Sigmoid colon (tissue), 3 donors: ENCODE measurements at regions not wholly inside any gene's neighbourhood (a gene's known extent, or its start where the extent isn't known, plus 50 kb on each side); places are given as distances from the start of the nearest gene placed in this dataset.
"Not testable (repeated sequence)": the region's sequence is repeated elsewhere in the genome, so short reads cannot be mapped to it uniquely, and the experiment has no call there.

Source experiments
- CTCF ChIP-seq, 4 experiments: fragments of 450-650 bp in 3 of 4; fragments of 200-600 bp in 1 of 4; IDR thresholded peaks; one replicate each; pipeline ENCODE4 v1.5.1; 2016 to 2019; ENCODE audit warnings: antibody characterized with exemption in 4 of 4, mild to moderate bottlenecking in 3 of 4, moderate library complexity in 2 of 4
- POLR2A ChIP-seq, 2 donors: fragments of 450-650 bp; IDR thresholded peaks; one replicate each; pipeline ENCODE4 v1.6.1; 2016; ENCODE audit warnings: antibody characterized with exemption in 2 of 2, mild to moderate bottlenecking in 2 of 2, moderate library complexity in 2 of 2

DNA sequence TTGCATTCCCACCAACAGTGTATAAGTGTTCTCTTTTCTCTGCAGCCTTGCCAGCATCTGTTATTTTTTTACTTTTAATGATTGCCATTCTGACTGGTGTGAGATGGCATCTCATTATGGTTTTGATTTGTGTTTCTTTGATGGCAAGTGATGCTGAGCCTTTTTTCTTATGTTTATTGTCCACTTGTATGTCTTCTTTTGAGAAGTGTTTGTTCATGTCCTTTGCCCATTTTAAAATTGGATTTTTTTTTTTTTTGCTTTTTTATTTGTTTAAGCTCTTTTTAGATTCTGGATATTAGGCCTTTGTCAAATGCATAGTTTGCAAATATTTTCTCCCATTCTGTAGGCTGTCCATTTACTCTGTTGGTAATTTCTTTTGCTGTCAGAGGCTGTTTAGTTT is 134.4 kb downstream of the APIP start:
- not testable (repeated sequence) for TF ChIP-seq CTCF, POLR2A (IDR thresholded peaks at IDR 0.05)
